ENCODE measurements at regions not wholly inside any gene's neighbourhood (a gene's known extent, or its start where the extent isn't known, plus 50 kb on each side); places are given as distances from the start of the nearest gene placed in this dataset.

GRCh38 chr5:103847060-103847459 is 284.5 kb upstream of the NUDT12 start:
- no peak overlapping the region for H3K4me3 ChIP-seq (ENCODE audit: low read depth, low read length, poor library complexity, severe bottlenecking)
- no peak for TF ChIP-seq CTCF (conservative IDR thresholded peaks at IDR 0.05; ENCODE audit: low read length)
- TF ChIP-seq EZH2phosphoT487 (IDR thresholded peaks at IDR 0.05; ENCODE audit: borderline replicate concordance, low read depth, low read length): no peak
- CTCF ChIA-PET (ENCODE audit: unreplicated experiment): no interaction called here
- no peaks in the 10 kb centered on the region for H3K4me1 ChIP-seq (ENCODE audit: insufficient read depth, low read length, poor library complexity, severe bottlenecking)
- POLR2A ChIA-PET: no interaction called here
- no peaks in the 10 kb centered on the region for H4K20me1 ChIP-seq (ENCODE audit: insufficient read depth, low read length)
- no peak overlapping the region for H3K27ac ChIP-seq (ENCODE audit: low read depth, low read length, poor library complexity, severe bottlenecking)
- H3K9me3 ChIP-seq (ENCODE audit: low read length): no peaks in the 10 kb centered on the region
- no peaks in the 10 kb centered on the region for H3K79me2 ChIP-seq (ENCODE audit: insufficient read depth, low read depth, low read length)
- H3K36me3 ChIP-seq (ENCODE audit: insufficient read depth, low read length): no peaks in the 10 kb centered on the region
- intact Hi-C loops (cut with micrococcal nuclease; ENCODE audit: unreplicated experiment): no loop called here
- DNase-seq (ENCODE audit: low spot score): no peak
- BruUV-seq (replicated peaks): no TSS peak
- H3K9me2 ChIP-seq (ENCODE audit: insufficient read depth, low read length): no peaks in the 10 kb centered on the region
- no peak overlapping the region for H2AFZ ChIP-seq (ENCODE audit: low read length)
- H3K4me2 ChIP-seq (ENCODE audit: low read length): no peak overlapping the region

- intact Hi-C loops (cut with micrococcal nuclease; ENCODE audit: unreplicated experiment): no loop called here
- no peak for DNase-seq (ENCODE audit: low spot score)
- Histone ChIP-seq H2AFZ (ENCODE audit: low read length) (no peak overlapping the region), H4K20me1 (ENCODE audit: insufficient read depth, low read length) (no peaks in the 10 kb centered on the region), H3K27ac (ENCODE audit: low read depth, low read length, poor library complexity, severe bottlenecking) (no peak overlapping the region), H3K4me1 (ENCODE audit: insufficient read depth, low read length, poor library complexity, severe bottlenecking) (no peaks in the 10 kb centered on the region), H3K36me3 (ENCODE audit: insufficient read depth, low read length) (no peaks in the 10 kb centered on the region), H3K9me2 (ENCODE audit: insufficient read depth, low read length) (no peaks in the 10 kb centered on the region), H3K4me3 (ENCODE audit: low read depth, low read length, poor library complexity, severe bottlenecking) (no peak overlapping the region), H3K9me3 (ENCODE audit: low read length) (no peaks in the 10 kb centered on the region), H3K79me2 (ENCODE audit: insufficient read depth, low read depth, low read length) (no peaks in the 10 kb centered on the region), H3K4me2 (ENCODE audit: low read length) (no peak overlapping the region)
- POLR2A ChIA-PET: interaction anchor here (0.7 to 0.8 kb wide), 3 partner anchors 11 to 527 kb away, joined by 3 to 4 read pairs (median 3); no protein-coding TSS in a partner anchor
- TF ChIP-seq EZH2phosphoT487 (IDR thresholded peaks at IDR 0.05; ENCODE audit: borderline replicate concordance, low read depth, low read length) (no peak), CTCF (conservative IDR thresholded peaks at IDR 0.05; ENCODE audit: low read length) (no peak)
- CTCF ChIA-PET (ENCODE audit: unreplicated experiment): no interaction called here
- no TSS peak for BruUV-seq (replicated peaks)
Observed at GRCh38 chr5:103842936-103843335, 280.3 kb upstream of the NUDT12 start.

- POLR2A ChIA-PET: no interaction called here
- H3K9me2 ChIP-seq (ENCODE audit: insufficient read depth, low read length): no peaks in the 10 kb centered on the region
- no peaks in the 10 kb centered on the region for H4K20me1 ChIP-seq (ENCODE audit: insufficient read depth, low read length)
- BruUV-seq (replicated peaks): no TSS peak
- no peaks in the 10 kb centered on the region for H3K9me3 ChIP-seq (ENCODE audit: low read length)
- no peak overlapping the region for H3K4me2 ChIP-seq (ENCODE audit: low read length)
- H3K36me3 ChIP-seq (ENCODE audit: insufficient read depth, low read length): no peaks in the 10 kb centered on the region
- TF ChIP-seq EZH2phosphoT487 (IDR thresholded peaks at IDR 0.05; ENCODE audit: borderline replicate concordance, low read depth, low read length) (no peak), CTCF (conservative IDR thresholded peaks at IDR 0.05; ENCODE audit: low read length) (no peak)
- no peaks in the 10 kb centered on the region for H3K4me1 ChIP-seq (ENCODE audit: insufficient read depth, low read length, poor library complexity, severe bottlenecking)
- intact Hi-C loops (cut with micrococcal nuclease; ENCODE audit: unreplicated experiment): no loop called here
- CTCF ChIA-PET (ENCODE audit: unreplicated experiment): no interaction called here
- H3K4me3 ChIP-seq (ENCODE audit: low read depth, low read length, poor library complexity, severe bottlenecking): no peak overlapping the region
- no peak for DNase-seq (ENCODE audit: low spot score)
- H2AFZ ChIP-seq (ENCODE audit: low read length): no peak overlapping the region
- H3K27ac ChIP-seq (ENCODE audit: low read depth, low read length, poor library complexity, severe bottlenecking): no peak overlapping the region
- no peaks in the 10 kb centered on the region for H3K79me2 ChIP-seq (ENCODE audit: insufficient read depth, low read depth, low read length)
Observed at GRCh38 chr5:103840600-103840999, 278.0 kb upstream of the NUDT12 start.
